HPDE6-E6E7 (cell line): ENCODE measurements at regions not wholly inside any gene's neighbourhood (a gene's known extent, or its start where the extent isn't known, plus 50 kb on each side); places are given as distances from the start of the nearest gene placed in this dataset.
A peak's percentile ranks its signal among the peaks of the same experiment; 100 is the strongest.

ENCODE experiments used
- DNase-seq: peaks from one replicate; pipeline ENCODE4 v3.0.0; 2011; ENCODE audit warnings: missing footprints; ENCODE audit errors: extremely low spot score

DNA sequence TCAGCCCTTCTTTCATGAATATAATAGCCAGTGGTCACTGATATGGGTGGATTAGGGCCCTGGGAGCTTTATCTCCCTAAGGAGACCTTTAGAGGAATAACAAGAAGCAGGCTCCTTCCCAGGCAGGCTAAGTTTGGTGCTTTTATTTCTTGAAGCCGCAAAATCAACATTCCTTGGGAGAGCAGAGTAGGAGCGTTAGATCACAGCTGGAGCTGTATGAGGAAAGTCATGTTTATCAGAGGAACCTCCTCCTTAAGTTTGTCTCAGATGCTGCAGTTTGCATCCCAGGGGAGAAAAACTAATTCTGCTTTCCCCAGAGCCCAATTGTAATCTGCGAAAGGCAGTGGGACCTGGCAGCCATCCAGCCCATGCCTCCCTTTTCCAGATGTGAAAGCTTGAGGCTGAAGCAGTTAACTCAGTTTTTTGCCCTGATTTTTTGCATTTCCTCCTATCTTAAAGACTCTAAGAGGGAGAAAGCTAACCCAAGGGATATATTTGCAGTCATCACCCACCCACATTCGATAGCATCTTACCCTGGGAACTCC, 186.0 kb upstream of the FRMPD4 start:
- no peak for DNase-seq

DNA sequence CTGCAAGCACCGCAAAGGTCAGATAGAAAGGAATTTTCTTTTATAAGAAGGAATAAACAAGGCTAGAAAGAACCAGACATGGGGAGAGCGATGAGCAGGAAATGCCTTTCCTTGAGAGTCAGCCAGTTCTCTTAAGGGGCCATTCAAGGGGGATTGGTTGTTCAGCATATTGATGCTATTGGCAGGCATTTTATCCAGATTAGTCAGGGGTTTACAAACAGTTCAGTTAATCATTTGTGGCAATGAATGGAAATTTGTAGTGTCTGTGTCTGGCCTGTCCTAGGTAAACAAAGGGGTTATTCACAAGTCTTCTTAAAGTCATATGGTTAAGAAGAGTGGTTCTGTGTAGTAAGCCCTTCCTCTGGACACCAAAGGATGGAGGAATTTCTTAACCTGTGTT, 184.7 kb upstream of the FRMPD4 start:
- peak; percentile 32 for DNase-seq

DNA sequence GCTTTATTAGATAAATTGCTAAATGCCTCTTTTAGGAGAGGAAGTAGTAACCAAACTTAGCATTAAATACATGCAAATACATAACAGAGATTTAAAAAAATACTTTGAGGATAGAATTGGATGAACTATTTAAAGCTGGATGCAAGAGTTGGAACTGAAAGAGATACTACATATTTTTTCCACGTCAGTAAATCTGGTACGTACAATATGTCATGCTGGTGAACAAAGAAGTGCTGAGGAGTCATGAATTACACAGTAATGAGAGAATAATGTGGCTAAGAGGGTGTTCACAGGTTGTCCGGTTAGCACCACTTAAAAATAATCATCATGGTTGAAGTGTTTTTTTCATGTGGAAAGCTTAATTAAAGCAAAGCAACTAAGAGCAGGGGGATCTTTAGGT, 184.1 kb upstream of the FRMPD4 start:
- DNase-seq: no peak

DNA sequence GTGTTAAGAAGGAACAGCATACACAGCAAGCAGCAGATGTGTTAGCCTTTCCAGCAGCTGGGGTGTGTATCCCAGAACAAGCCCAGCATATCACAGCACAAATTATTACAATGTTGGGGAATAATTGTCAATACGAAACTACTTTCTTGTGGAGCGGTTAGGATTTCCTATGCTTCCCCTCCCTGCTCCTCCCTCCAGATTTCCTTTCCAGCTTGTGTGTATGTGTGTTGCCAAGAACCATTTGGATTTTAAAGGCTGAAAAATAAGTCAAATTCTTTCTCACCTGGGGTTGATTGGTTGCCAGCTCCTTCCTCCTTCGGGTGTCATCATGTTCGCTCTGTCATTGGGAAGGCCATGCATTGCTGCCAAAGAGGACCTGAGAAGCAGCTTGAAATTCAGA, 178.2 kb upstream of the FRMPD4 start:
- no peak for DNase-seq

DNA sequence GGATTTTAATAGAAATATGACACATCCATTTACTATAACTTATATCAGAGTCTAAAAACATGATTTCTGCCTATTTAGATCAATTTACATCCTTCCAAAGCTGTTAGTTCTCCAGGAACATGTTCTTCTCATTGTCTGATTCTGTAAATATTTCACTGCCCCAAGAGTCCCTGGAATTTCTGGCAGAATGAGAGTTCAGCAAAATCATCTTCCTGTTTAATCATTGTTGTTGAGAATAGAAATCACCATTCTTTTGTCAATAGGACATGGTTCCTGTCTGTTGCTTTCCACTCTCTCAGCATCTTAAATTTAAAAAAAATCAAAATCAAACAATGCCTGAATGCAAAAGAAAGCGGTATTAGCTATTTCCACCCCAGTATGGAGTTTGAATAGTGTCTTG, 172.8 kb upstream of the FRMPD4 start:
- no peak for DNase-seq

DNA sequence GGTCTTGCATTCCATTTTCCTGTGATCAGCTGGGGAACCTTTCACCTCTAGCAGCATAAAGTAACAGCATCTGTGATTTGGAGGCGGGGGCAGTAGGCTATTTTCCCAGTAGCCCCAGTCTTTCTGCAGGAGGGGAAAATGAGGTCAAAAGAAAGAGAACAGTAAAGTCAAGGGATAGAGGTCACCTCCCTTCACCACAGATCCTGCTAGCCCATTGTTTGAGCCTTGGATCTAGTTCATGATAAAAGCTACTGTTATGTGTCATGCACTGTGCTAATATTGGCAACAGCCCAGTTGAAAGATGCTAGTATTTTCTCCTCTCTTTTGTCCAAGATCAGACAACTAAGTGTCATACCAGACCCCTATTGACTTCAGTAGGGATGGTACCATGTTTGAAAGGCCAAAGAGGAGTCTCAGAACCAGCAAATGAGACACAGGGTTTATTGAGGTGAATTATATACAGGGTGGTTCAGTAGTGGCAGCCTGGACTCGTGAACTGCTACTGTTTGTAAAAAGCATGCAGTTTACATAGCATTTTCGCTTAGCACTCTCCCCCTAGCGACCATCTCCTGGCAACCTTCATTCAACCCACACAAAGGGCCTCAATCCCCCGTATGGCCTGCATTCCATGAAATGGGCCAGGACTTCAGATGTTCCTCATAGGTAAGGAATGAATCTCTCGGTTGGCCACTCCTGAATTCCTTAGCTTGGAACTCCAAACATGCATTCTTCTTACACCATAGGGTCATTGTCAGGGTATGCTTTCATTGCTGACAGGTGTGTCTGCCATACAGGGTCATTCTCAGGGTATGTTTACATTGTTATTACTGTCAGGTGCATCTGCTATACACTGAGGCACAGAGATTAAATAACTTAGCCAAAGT, 170.0 kb upstream of the FRMPD4 start:
- no peak for DNase-seq

DNA sequence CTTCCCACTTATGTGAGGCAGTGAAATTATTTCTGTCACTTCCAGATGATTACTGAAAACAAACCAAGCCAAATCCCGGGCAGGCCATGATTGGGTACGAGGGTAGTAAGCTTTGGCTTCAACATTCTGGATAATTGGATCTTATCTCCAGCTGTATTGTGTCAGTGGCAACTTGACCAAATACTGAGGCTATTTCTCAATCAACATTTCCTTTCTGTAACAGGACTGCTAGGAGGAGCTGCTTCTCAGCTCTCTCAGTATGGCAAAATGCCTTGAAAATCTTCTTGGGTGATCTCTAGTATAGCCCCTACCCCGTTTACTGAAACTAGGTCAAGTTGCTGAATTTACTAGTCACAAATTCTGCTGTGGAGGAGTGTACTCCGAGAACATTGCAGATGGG, 169.3 kb upstream of the FRMPD4 start:
- DNase-seq: no peak

DNA sequence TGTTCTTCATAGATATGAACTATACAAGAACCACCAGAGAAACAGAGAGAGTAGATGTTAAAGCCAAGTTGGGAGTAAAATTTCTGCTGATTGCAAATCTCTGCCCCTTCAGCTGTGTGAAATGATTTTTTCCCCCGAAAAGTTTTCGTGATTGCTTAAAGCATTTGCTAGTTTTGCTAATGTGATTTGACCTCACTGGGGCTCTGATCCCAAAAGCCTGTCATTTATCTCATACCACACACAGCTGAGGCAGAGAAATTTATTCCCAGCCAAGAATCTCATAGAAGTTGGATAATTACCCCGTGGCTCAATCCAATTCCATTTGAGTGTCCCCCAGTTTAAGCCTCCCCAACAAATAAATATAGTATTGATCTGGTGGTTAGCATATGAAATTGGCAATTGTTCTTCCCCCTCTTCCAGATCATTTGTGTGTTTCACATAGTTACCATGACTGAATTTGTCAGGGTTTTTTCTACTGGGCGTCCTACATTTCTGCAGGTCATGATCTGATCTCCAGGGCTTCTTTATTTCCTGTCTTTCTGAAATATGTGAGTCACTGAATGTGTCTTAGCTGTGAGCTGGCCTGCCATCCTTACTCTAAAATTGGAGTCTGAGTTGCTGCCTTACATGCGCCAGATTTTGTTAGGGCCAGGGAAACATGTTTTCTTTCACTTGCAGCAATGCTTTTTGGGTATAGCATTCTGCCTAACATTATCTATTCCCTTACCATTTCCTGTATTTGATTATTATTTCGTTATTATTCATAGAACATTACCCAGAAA, 167.5 kb upstream of the FRMPD4 start:
- no peak for DNase-seq

DNA sequence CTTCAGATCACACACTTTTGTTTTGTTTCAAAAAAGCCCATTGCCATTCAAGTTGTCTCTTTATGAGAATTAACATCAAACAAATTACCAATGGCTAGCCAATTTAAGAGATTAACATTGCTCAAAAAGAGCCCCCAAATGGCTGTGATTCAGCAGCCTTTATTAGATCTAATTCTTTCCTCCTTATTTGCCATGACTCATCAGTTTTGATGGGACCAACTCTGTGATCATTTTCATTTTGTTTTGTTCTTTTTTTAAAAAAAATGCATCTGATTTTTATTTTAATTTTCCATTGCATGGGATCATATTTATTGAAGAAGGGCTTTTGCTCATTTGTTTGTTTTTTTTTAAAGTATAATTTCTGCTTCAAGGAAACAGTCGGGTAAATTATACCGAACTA, 161.6 kb upstream of the FRMPD4 start:
- DNase-seq: no peak

DNA sequence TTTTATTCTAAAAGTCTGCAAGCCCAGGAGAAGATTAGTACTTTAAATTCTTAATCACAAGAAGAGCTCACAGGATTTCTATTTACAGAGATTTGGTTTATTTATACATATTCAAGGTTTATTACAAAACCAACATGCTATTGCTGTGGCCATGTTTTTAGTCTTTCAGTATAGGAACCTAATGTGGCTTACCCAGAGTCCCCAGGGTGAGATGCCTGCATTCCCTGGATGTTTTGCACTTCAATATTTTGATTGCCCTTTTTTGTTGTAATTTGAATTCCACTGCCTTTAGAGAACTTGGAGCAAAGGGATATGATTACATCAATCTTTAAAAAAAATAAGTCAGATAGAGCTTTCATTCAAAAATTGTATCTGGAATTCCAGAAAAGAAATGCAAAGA, 146.0 kb upstream of the FRMPD4 start:
- no peak for DNase-seq

DNA sequence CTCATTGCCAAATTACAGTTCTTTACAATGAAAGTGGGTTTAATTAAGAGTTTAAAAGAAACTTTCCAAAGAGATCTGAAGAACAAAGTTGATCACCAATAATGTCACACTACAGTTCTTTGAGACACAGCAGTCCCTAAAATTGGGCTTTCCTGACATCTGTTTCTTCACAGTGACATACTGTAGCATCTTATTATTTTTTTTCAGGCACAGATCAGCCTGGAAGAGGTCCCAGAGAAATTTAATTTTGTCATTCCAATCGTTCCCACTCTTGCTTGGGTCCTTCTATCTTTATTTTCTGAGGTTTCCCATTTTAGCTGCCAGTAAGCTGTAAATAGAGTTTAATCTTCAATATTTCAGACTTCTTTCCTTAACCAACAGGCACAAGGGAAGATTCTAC, 143.1 kb upstream of the FRMPD4 start:
- no peak for DNase-seq

DNA sequence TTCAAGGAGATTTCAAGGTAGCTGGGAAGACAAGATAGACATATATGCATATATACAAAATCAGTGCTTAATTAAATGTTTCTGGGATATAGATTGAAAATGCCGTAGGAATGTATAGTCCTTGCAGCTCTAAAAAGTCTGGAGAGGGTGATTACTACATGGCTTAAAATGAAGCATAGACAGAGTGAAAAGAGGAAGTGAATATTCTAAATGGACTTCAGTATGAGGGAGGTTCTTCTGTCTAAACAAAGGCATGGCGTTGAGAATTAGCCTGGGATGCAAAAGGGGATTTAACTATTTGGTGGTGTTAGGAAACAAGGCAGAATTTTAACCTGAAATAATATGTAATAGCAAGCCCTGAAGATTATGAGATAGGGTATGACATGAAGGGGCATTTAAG, 141.5 kb upstream of the FRMPD4 start:
- DNase-seq: no peak

DNA sequence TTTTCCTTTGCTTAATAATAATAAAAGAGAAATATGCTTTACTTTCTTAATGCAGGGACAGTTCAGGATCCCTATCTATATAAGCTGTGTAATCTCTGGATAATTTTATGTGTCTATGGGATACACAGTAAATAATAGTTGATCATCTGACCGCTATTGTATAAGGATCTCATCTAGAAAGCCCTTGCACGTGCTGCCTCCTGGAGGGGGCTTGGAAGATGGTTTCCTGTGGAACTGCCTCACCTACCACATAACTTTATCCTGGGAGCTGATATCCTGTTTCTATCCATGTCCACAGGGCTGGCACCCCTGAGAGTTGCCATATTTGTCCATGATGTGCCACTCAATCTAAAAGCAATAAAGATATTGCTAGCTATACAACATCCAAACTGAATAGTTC, 139.3 kb upstream of the FRMPD4 start:
- DNase-seq: no peak

DNA sequence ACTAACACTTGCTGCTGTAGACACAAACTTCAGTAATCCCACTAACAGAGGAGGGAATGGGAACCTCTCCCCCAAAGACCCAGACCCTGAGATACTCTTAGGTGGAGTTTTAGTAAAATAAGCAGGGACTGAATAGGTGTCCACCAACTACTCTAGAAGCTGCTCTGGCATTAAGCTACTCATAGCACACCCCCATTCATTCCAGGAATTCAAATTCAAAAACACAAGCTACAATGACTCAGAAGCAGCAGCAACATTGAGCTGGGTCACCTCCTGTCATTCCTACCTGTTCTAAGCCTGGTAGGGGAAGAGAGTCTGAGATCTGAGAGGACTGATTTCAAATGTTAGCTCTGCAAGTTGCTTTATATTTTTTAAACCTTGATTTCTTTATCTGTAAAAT, 135.4 kb upstream of the FRMPD4 start:
- no peak for DNase-seq

DNA sequence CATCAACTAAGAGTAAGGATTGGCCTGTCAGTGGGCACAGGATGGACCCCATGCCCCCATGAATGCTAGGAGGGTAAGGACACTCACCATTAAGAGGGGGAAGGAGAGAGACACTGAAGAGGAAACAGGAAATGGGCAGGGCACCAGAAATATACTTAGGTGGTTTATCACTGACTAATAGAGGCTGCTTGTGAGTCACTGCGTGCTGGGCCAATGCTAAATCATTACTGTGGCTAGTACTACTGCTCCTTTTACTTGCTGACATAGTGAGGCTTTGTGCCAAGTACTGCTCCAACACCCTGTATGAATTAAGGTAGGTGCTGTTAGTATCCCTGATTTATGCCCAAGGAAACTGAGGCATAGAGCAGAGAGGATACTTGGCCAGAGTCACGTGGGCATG, 130.4 kb upstream of the FRMPD4 start:
- DNase-seq: peak; percentile 85

DNA sequence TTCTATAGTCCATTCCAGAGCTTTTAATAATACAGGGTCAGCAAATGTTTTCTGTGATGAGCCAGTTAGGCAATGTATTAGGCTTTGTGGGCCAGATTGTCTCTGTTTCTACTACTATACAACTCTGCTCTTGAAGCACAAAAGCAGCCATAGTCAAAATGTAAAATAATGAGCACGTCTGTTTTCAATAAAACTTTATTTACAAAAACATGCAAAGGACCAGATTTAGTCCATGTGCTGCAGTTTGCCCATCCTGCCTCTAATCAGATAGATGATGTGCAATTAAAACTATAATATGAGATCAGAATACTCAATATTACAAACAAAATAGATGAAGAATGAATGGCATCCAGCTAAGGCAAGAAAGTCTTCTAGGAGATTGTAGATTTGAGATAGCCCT, 127.8 kb upstream of the FRMPD4 start:
- no peak for DNase-seq

DNA sequence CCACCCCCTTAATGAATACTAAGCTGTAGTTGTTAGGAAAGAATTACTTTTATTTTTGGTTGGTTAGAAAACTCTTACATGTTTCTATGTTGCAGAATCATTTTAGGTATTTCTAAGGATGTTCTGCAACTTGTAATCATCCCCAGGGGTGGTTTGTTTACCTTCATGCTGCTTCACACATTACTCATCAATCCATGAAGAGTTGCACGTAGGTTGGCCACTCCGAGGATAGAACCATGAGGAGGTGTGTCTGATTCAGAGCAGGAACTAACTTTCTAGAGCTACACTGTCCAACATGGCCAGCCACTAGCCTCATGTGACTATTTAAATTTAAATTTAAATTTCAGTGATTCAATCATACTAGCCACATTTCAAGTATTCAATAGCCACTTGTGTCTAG, 127.2 kb upstream of the FRMPD4 start:
- DNase-seq: peak; percentile 57

DNA sequence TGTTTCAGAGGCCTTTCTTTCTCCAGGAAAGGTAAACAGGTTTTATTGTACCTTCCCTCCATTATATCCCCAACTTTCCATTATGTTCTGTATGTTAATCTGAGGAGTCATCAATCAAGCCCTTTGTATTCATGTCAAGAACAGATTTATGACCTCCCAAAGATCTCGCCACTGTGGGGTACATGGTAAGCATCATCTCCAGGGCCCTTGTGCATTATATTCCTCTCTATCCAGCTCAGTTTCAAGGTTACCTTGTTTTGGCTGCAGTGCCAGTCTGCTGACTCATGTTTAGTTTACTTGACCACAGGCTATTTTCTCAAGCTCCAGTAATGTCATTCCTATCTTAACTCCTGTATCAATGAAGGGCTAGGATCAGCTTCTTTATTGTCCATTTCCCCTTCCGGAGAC, 125.1 kb upstream of the FRMPD4 start:
- peak; percentile 35 for DNase-seq

DNA sequence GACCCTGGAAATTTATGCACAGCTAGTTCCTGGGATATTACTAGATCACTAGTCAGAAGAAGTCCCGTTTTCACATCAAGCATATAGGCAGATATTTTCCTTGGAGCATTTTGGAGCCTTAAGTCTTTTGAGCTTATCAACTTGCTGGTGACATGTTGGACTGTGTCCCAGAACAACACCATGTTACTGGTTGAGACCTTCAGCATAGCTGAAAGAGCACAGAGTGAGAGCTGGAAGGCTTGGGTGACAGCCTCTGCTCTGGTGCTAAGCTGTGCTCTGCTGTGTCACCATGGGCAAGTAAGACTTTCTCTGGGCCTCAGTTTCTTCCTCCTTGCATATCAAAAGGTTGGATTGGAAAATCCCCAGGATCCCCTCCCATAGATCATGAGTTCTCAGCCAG, 116.6 kb upstream of the FRMPD4 start:
- no peak for DNase-seq

DNA sequence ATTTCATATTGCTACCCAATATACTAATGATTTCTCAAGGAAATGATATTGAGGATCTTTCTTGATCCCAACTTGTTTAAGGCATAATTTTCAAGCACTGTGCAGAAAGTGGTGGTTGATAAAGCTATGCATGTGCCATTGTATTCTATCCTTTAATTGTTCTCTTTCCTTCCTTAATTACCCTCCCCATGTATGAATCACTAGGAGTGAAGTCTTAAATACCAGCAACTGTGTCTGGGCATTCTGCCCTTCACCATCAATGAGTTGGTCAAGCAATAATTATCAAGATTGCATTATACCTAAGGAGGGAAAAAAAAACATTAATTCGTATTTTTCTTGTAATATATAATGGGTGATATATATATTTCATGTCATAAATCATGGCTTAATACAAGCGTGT, 111.8 kb upstream of the FRMPD4 start:
- no peak for DNase-seq

DNA sequence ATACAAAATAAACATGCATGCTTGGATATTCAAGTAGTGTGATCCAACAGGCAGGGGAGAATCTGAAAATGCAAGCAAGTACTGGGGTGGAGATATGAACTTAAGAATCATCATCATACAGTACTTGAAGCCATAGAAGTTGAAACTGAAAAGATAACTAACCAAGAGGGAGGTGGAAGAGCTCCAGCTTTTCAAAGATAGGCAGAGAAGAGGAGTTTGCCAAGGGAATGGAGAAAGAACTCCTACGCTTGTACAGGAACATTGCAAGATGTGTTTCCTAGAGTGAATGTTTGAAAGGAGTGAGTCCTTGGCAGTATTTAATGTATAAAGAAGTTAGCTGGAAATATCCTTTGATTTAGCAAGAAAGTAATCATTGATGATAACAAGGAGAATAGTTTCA, 106.2 kb upstream of the FRMPD4 start:
- no peak for DNase-seq

DNA sequence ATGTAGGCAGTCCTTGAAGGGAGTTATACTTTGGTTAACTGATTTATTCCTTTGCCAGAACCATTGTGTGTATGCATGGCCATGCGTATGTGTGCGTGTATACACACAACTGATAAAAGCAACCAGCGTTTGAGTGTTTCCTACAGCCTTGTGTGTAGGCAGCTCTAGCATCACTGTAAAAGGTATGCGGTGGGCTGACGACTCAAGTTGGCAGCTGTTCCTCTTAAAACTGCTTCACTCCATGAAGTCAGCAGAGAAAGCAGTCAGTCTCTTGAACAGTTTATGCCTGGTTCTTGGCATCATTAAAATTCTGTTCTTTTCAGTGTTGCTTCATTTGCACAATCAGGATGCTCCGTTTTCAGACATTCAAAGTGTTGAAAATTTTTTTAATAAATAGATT, 103.5 kb upstream of the FRMPD4 start:
- no peak for DNase-seq

DNA sequence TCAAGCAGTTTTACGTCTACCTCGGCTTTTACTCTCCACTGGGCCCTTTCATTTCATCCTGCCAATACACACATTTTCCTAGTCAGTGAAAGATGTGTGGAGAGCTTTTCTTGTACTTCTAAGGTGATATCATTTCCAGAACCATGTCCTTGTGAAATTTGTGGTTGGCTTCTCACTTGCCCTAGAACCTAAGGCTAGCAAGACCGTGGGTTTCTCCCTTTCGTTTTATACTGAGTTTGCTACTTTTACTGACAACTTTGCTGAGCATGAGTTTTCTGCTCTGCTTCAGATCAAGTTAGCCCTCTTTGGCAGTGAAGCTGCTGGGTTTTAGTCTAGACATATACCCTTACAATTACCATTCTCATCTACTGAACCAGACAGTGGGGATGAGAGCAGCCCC, 95.7 kb upstream of the FRMPD4 start:
- DNase-seq: no peak
